BLaER1 (cell line): ENCODE measurements at regions not wholly inside any gene's neighbourhood (a gene's known extent, or its start where the extent isn't known, plus 50 kb on each side); places are given as distances from the start of the nearest gene placed in this dataset.

Experiments
- H3K27ac ChIP-seq: shearing (Covaris generic); formaldehyde crosslinking; 2 replicates; pipeline ENCODE4 v1.8.1; 2022
- H3K27me3 ChIP-seq: shearing (Covaris generic); formaldehyde crosslinking; 2 replicates; pipeline ENCODE4 v1.8.1; 2022
- H3K36me3 ChIP-seq: shearing (Covaris generic); formaldehyde crosslinking; 2 replicates; pipeline ENCODE4 v1.8.1; 2022
- H3K4me1 ChIP-seq: shearing (Covaris generic); formaldehyde crosslinking; 2 replicates; pipeline ENCODE4 v1.8.1; 2022
- H3K4me2 ChIP-seq: shearing (Covaris generic); formaldehyde crosslinking; 2 replicates; pipeline ENCODE4 v1.8.1; 2022
- H3K4me3 ChIP-seq: shearing (Covaris generic); formaldehyde crosslinking; 2 replicates; pipeline ENCODE4 v1.8.1; 2022
- H3K9ac ChIP-seq: shearing (Covaris generic); formaldehyde crosslinking; 2 replicates; pipeline ENCODE4 v1.8.1; 2022
- H3K9me3 ChIP-seq: shearing (Covaris generic); formaldehyde crosslinking; 2 replicates; pipeline ENCODE4 v1.8.1; 2022
- H4K20me1 ChIP-seq: shearing (Covaris generic); formaldehyde crosslinking; 2 replicates; pipeline ENCODE4 v1.8.1; 2022
- Cebpa-rat ChIP-seq: shearing (Covaris generic); IDR thresholded peaks from 2 replicates; pipeline ENCODE4 v1.8.1; 2022

DNA sequence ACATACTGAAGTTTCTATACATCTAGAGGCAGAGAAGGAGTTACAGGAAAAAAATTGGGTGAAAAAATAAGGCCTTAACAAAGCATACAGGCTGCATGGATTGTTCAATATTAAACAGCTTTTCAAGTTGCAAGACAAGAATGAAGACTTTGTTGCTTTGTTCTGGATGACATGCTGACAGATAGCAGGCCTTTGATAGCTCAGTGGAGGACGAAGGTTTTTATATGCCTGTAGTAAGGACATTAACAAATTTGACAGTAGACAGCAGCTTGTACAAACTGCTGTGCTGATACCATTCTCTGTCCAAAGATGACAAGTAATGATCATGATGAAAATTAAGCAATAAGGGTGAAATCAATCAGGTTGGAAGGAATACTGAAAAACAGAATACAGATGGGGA is 309.9 kb downstream of the NKX6-1 start:
- no peak for TF ChIP-seq Cebpa-rat
- Histone ChIP-seq H3K4me1 (no peaks in the 10 kb centered on the region), H3K4me2 (no peak overlapping the region), H3K27me3 (no peaks in the 10 kb centered on the region), H3K27ac (no peak overlapping the region), H3K36me3 (no peaks in the 10 kb centered on the region), H3K9ac (no peak overlapping the region), H3K9me3 (no peaks in the 10 kb centered on the region), H3K4me3 (no peak overlapping the region), H4K20me1 (no peaks in the 10 kb centered on the region)

GRCh38 chr4:84179409-84179808 is 319.7 kb downstream of the NKX6-1 start:
- no peak overlapping the region for H3K9ac ChIP-seq
- no peaks in the 10 kb centered on the region for H3K36me3 ChIP-seq
- H3K27me3 ChIP-seq: no peaks in the 10 kb centered on the region
- no peaks in the 10 kb centered on the region for H3K9me3 ChIP-seq
- H3K4me1 ChIP-seq: no peaks in the 10 kb centered on the region
- H3K4me3 ChIP-seq: no peak overlapping the region
- no peak overlapping the region for H3K4me2 ChIP-seq
- TF ChIP-seq Cebpa-rat: no peak
- H4K20me1 ChIP-seq: no peaks in the 10 kb centered on the region
- H3K27ac ChIP-seq: no peak overlapping the region

- H3K36me3 ChIP-seq: no peaks in the 10 kb centered on the region
- no peak for TF ChIP-seq Cebpa-rat
Observed at GRCh38 chr4:84177831-84178542, 321.1 kb downstream of the NKX6-1 start.

DNA sequence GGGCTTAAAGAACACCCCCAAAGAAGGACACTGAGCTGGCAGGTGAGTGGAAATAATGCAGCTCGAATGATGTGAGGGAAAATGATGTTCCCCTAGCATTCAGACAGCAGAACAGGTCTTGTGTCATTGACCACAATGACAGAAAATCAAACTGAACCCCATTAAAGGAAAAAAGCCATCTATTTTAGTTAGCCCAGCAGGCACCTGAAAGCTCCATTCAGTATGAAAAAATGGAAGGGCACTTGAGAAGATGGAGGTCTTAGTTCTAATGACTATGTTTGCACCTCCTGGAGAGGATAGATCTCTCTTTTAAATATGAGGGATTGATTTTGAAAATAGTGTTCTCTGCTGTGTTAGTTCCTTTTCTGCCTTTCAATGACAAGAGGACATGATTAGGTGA is 323.1 kb downstream of the NKX6-1 start:
- H4K20me1 ChIP-seq: no peaks in the 10 kb centered on the region

More at GRCh38 chr4:84177831-84178542, 321.1 kb downstream of the NKX6-1 start:
- no peaks in the 10 kb centered on the region for H3K4me1 ChIP-seq
- no peak overlapping the region for H3K4me2 ChIP-seq
- no peaks in the 10 kb centered on the region for H3K9me3 ChIP-seq
- H3K27ac ChIP-seq: no peak overlapping the region
- H3K4me3 ChIP-seq: no peak overlapping the region
- H3K27me3 ChIP-seq: no peaks in the 10 kb centered on the region
- no peak overlapping the region for H3K9ac ChIP-seq
- H4K20me1 ChIP-seq: no peaks in the 10 kb centered on the region

DNA sequence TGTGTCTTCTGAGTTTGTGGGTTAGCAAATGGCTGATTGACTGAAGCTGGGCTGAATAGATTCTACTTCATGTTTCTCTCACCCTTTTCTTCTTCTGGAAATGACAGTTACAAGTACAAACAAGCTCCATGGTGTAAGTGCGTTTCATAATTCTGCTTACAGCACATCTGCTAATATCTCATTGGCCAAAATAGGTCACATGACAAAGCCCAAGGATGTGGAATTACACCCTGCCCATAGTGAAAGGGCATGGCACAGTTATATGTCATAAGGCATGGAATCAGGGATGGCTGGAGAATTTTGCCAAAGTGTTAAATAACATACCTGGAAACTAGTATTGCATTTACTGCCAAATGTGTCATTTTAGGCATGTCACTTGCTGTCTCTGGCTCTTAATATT is 327.2 kb downstream of the NKX6-1 start:
- no peak for TF ChIP-seq Cebpa-rat
- Histone ChIP-seq H3K4me1 (no peaks in the 10 kb centered on the region), H3K27me3 (no peaks in the 10 kb centered on the region), H3K27ac (no peak overlapping the region), H3K4me3 (no peak overlapping the region), H4K20me1 (no peaks in the 10 kb centered on the region), H3K4me2 (no peak overlapping the region), H3K36me3 (no peaks in the 10 kb centered on the region), H3K9me3 (no peaks in the 10 kb centered on the region), H3K9ac (no peak overlapping the region)

More for the DNA sequence above, 323.1 kb downstream of the NKX6-1 start:
- Histone ChIP-seq H3K9me3 (no peaks in the 10 kb centered on the region), H3K9ac (no peak overlapping the region), H3K4me3 (no peak overlapping the region), H3K4me2 (no peak overlapping the region), H3K36me3 (no peaks in the 10 kb centered on the region), H3K4me1 (no peaks in the 10 kb centered on the region), H3K27me3 (no peaks in the 10 kb centered on the region), H3K27ac (no peak overlapping the region)
- no peak for TF ChIP-seq Cebpa-rat

DNA sequence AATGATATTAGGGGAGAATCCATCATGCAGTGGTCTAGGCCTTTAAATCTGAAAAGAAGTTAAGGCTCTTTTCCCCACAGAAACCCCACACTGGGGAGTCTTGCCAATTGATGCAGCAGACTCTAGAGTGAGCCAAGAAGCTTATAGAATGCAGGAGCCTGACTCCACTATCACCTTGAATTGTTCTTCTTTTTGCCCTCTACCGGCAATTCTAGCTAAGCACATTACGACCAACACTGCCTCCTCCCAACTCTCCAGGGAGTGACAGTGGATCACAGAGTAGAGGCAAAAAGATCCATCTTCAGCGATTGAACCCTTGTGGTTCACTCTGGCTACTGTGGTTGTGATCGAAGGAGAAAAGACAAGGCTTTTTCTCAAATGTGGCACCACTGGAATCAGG is 331.5 kb downstream of the NKX6-1 start:
- Histone ChIP-seq H3K9me3 (no peaks in the 10 kb centered on the region), H3K4me1 (no peaks in the 10 kb centered on the region), H3K4me2 (no peak overlapping the region)

DNA sequence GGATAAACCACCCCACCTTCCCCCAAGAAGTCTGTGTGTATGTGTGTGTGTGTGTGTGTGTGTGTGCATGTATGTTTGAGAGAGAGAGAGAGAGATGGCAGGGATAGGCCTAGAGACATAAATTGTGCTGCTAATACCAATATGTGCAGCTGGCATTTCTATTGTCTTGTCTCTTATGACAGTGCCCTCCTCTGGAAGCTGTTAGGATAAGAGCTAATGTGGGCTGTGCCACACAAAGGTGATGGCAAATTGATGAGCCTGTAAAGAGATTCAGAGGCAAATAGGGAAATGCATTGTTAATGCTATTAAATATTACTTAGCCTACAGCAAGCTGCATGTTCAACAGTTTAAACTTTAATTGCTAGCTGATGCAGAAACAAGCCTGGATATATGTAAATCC is 332.0 kb downstream of the NKX6-1 start:
- H3K9ac ChIP-seq: no peak overlapping the region
- H3K36me3 ChIP-seq: no peaks in the 10 kb centered on the region
- no peak overlapping the region for H3K4me2 ChIP-seq
- no peaks in the 10 kb centered on the region for H3K9me3 ChIP-seq
- H3K4me1 ChIP-seq: no peaks in the 10 kb centered on the region
- no peak for TF ChIP-seq Cebpa-rat
- H3K27ac ChIP-seq: no peak overlapping the region
- no peak overlapping the region for H3K4me3 ChIP-seq
- no peaks in the 10 kb centered on the region for H4K20me1 ChIP-seq
- no peaks in the 10 kb centered on the region for H3K27me3 ChIP-seq

More for the DNA sequence above, 331.5 kb downstream of the NKX6-1 start:
- H3K9ac ChIP-seq: no peak overlapping the region
- H3K27ac ChIP-seq: no peak overlapping the region
- no peaks in the 10 kb centered on the region for H3K36me3 ChIP-seq
- H3K4me3 ChIP-seq: no peak overlapping the region
- no peaks in the 10 kb centered on the region for H4K20me1 ChIP-seq
- no peaks in the 10 kb centered on the region for H3K27me3 ChIP-seq
- TF ChIP-seq Cebpa-rat: no peak

GRCh38 chr4:84166486-84166885 is 332.6 kb downstream of the NKX6-1 start:
- Histone ChIP-seq H3K9ac (no peak overlapping the region), H3K27ac (no peak overlapping the region), H4K20me1 (no peaks in the 10 kb centered on the region), H3K27me3 (no peaks in the 10 kb centered on the region), H3K4me2 (no peak overlapping the region), H3K4me1 (no peaks in the 10 kb centered on the region), H3K4me3 (no peak overlapping the region), H3K36me3 (no peaks in the 10 kb centered on the region), H3K9me3 (no peaks in the 10 kb centered on the region)
- TF ChIP-seq Cebpa-rat: no peak

GRCh38 chr4:84164201-84164600 is 334.9 kb downstream of the NKX6-1 start:
- Histone ChIP-seq H3K9ac (no peak overlapping the region), H3K4me1 (no peaks in the 10 kb centered on the region), H3K9me3 (no peaks in the 10 kb centered on the region), H3K4me3 (no peak overlapping the region), H4K20me1 (no peaks in the 10 kb centered on the region), H3K27ac (no peak overlapping the region), H3K36me3 (no peaks in the 10 kb centered on the region), H3K27me3 (no peaks in the 10 kb centered on the region), H3K4me2 (no peak overlapping the region)
- TF ChIP-seq Cebpa-rat: no peak

- H3K4me2 ChIP-seq: no peak overlapping the region
- H3K27me3 ChIP-seq: no peaks in the 10 kb centered on the region
Observed at GRCh38 chr4:84159762-84160161, 339.3 kb downstream of the NKX6-1 start.

GRCh38 chr4:84158670-84159069 is 340.4 kb downstream of the NKX6-1 start:
- Histone ChIP-seq H3K27me3 (no peaks in the 10 kb centered on the region), H4K20me1 (no peaks in the 10 kb centered on the region), H3K27ac (no peak overlapping the region), H3K4me3 (no peak overlapping the region), H3K4me2 (no peak overlapping the region), H3K36me3 (no peaks in the 10 kb centered on the region), H3K9me3 (no peaks in the 10 kb centered on the region), H3K9ac (no peak overlapping the region), H3K4me1 (no peaks in the 10 kb centered on the region)
- no peak for TF ChIP-seq Cebpa-rat

More at GRCh38 chr4:84159762-84160161, 339.3 kb downstream of the NKX6-1 start:
- Histone ChIP-seq H4K20me1 (no peaks in the 10 kb centered on the region), H3K27ac (no peak overlapping the region), H3K9me3 (no peaks in the 10 kb centered on the region), H3K9ac (no peak overlapping the region), H3K4me1 (no peaks in the 10 kb centered on the region), H3K36me3 (no peaks in the 10 kb centered on the region), H3K4me3 (no peak overlapping the region)
- no peak for TF ChIP-seq Cebpa-rat
